ENCODE measurements at regions not wholly inside any gene's neighbourhood (a gene's known extent, or its start where the extent isn't known, plus 50 kb on each side); places are given as distances from the start of the nearest gene placed in this dataset.

GRCh38 chrX:45771560-45772340, 571.1 kb upstream of the DIPK2B start:
- H2BK12ac ChIP-seq (ENCODE audit: insufficient read length, low read depth, low read length): no peak overlapping the region
- no peak overlapping the region for H2BK15ac ChIP-seq (ENCODE audit: low read depth, low read length)
- no peak for DNase-seq
- Mint-ChIP-seq H3K4me3 (no peak overlapping the region), H3K27ac (peak overlapping the region in 1 of 3 experiments; percentile 29; a peak in 2 of 7 replicates), H3K4me1 (peaks cover 52 to 59% of the 10 kb centered on the region in 2 experiments), H3K9me3 (peaks cover 49 to 63% of the 10 kb centered on the region in 2 experiments), H3K36me3 (ENCODE audit: insufficient read depth in 1 of 3, low read depth in 3 of 3) (peaks cover 9 to 50% (median 28%) of the 10 kb centered on the region in 3 experiments; a peak in 6 of 7 replicates), H3K27me3 (ENCODE audit: low read depth) (no peaks in the 10 kb centered on the region)
- WGBS (ENCODE audit: extremely low coverage, insufficient read length, low lambda C conversion rate): no CpG with 5 or more reads among the region's 7 CpGs
- no peak overlapping the region for H3K23ac ChIP-seq (ENCODE audit: insufficient read length, low read depth, low read length)
- H3K79me2 ChIP-seq (ENCODE audit: insufficient read depth, low read length): peaks cover 30% of the 10 kb centered on the region; the same call in 1 of the 2 replicates
- H3K4ac ChIP-seq (ENCODE audit: low read depth, low read length): no peak overlapping the region
- no peak overlapping the region for H3K18ac ChIP-seq (ENCODE audit: insufficient read length, low read depth, low read length)
- H4K20me1 ChIP-seq (ENCODE audit: control insufficient read depth, insufficient read depth, insufficient read length): no peaks in the 10 kb centered on the region
- H2BK20ac ChIP-seq (ENCODE audit: low read depth, low read length, poor library complexity, severe bottlenecking): no peak overlapping the region
- no peaks in the 10 kb centered on the region for H3K27me3 ChIP-seq (ENCODE audit: insufficient read depth, low read length)
- H3K9ac ChIP-seq (ENCODE audit: extremely low read depth, insufficient read length, low read length): no peak overlapping the region
- no peak overlapping the region for H4K91ac ChIP-seq (ENCODE audit: insufficient read length, low read depth, low read length)
- no peak overlapping the region for H2BK5ac ChIP-seq (ENCODE audit: insufficient read length, low read length)
- H4K5ac ChIP-seq (ENCODE audit: insufficient read length, low read depth, low read length): no peak overlapping the region
- TF ChIP-seq, protein P1, sequence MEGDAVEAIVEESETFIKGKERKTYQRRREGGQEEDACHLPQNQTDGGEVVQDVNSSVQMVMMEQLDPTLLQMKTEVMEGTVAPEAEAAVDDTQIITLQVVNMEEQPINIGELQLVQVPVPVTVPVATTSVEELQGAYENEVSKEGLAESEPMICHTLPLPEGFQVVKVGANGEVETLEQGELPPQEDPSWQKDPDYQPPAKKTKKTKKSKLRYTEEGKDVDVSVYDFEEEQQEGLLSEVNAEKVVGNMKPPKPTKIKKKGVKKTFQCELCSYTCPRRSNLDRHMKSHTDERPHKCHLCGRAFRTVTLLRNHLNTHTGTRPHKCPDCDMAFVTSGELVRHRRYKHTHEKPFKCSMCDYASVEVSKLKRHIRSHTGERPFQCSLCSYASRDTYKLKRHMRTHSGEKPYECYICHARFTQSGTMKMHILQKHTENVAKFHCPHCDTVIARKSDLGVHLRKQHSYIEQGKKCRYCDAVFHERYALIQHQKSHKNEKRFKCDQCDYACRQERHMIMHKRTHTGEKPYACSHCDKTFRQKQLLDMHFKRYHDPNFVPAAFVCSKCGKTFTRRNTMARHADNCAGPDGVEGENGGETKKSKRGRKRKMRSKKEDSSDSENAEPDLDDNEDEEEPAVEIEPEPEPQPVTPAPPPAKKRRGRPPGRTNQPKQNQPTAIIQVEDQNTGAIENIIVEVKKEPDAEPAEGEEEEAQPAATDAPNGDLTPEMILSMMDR (conservative IDR thresholded peaks at IDR 0.05): no peak
- H2AK5ac ChIP-seq (ENCODE audit: insufficient read length, low read length): no peak overlapping the region
- no peak overlapping the region for H2AFZ ChIP-seq (ENCODE audit: low read length)
- H3K14ac ChIP-seq (ENCODE audit: insufficient read depth, low read length): no peak overlapping the region
- no peaks in the 10 kb centered on the region for H3K9me3 ChIP-seq (ENCODE audit: control insufficient read depth, low read depth, low read length)
- H3T11ph ChIP-seq (ENCODE audit: low read length): no peak overlapping the region
- H2BK120ac ChIP-seq (ENCODE audit: low read depth, low read length, poor library complexity, severe bottlenecking): no peak overlapping the region
- no peaks in the 10 kb centered on the region for H3K23me2 ChIP-seq (ENCODE audit: insufficient read length, low read depth, low read length, poor library complexity, severe bottlenecking)
- H3K4me2 ChIP-seq (ENCODE audit: insufficient read depth, insufficient read length, low read length): no peak overlapping the region
- H4K8ac ChIP-seq (replicated peaks; ENCODE audit: insufficient read length, low read depth, low read length): no peak overlapping the region
- no peak overlapping the region for H3K56ac ChIP-seq (ENCODE audit: insufficient read length, low read depth, low read length)
- no peak overlapping the region for H3K27ac ChIP-seq (ENCODE audit: insufficient read length, low read depth, low read length)
- H3K79me1 ChIP-seq (ENCODE audit: insufficient read depth, low read depth, low read length, poor library complexity, severe bottlenecking): peaks cover 4% of the 10 kb centered on the region
- peaks cover 4% of the 10 kb centered on the region; the same call in 1 of the 2 replicates for H3K4me1 ChIP-seq (ENCODE audit: insufficient read depth, low read length)
